NCI-H2081 (cell line): ENCODE measurements at regions not wholly inside any gene's neighbourhood (a gene's known extent, or its start where the extent isn't known, plus 50 kb on each side); places are given as distances from the start of the nearest gene placed in this dataset.

Experiments
- DNase-seq, 2 experiments: peaks; one replicate each; lab custom pipeline; 2025; lab: John Stamatoyannopoulos, UW

GRCh38 chr20:7708782-7709181 is 231.5 kb downstream of the HAO1 start:
- no peak for DNase-seq

DNA sequence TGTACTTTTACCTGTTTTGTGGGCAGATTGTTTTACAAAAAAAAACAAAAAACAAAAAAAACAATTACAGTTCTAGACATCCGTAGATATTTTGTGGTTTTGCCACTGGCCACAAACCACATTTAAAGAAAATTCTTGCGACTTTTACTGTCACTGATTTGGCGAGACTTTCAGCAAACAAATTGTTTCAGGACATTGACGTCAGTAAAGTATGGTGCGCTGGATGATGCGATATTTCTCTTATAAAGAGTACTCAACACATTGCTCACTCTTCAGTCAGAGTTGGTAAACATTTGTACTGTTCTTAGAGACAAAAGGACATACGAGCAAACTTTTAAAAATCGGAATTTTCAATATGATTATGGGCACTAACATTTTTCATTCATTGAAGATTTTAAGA is 229.8 kb downstream of the HAO1 start:
- DNase-seq = no peak

DNA sequence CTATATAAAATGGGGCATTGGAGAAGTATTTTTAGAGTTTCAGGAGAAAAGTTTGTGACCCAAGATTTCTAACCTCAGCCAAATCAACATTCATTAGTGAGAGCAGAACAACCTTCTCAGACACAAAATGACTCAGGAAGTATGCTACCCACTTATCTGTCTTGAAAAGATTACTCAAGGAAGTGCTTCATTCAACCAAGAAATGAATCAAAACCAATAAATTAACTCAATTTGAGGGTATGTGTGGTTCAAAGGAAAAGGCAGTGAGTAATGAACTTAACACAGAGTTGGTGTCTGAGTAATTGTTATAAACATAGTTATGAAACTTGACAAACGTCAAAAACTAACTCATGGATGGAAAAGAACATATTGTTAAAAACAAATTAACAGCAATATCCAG is 227.6 kb downstream of the HAO1 start:
- DNase-seq = no peak

DNA sequence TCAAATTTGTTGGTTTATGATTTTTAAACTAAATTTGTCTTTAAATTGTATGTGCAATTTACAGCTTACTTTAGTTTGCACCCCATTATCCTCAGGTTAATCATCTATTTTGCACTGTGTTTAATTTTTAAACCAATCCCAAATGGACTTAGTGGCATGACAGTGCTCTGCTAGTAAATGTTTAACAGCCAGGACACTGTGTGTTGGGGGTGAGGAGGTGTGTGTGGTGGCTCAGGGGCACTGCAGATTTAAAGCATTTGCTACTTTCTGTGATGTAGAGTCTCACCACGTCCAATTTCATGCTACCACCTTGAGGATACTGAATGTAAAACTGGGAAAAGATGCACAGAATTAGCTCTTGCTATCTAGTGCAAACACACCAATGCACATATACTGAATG is 225.7 kb downstream of the HAO1 start:
- DNase-seq = no peak

DNA sequence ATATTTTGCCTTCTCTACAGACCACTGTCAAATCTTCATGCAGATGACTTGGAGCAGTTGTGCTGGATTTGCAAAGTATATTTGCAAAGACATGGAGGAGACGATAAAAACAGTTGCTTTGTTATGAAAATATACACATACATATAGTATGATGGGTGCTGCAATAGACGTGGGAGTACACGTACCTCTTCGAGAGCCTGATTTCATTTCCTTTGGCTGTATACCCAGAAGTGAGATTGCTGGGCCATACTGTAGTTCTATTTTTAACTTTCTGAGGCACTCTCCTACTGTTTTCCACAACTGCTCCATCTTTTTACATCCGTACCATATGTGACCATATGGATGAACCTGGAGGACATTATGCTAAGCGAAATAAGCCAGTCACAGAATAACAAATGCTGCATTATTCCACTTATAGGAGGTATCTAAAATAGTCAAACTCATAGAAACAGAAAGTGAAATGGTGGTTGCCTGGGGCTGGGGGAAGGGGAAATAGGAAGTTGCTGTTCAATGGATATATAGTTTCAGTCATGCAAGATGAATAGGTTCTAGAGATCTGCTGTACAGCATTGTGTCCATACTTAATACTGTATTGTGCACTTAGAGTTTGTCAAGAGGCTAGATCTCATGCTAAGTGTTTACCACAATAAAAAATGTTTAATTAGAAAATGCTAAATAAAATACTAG is 223.8 kb downstream of the HAO1 start:
- no peak for DNase-seq

DNA sequence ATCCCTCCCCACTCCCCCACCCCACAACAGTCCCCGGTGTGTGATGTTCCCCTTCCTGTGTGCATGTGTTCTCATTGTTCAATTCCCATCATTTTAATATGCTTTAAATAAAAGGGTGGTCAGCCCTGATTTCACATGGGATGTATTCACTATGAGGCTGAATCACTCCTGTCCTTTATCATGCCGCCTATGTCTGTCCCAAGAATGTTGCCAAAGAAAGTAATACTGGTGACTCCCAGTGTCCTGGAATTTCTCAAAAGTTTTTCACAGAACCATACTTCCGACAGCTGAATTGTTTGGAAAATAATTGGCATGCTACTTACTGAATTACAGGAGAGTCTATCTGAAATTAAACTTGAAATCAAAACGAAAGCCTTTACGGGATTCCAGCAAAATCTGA is 217.7 kb downstream of the HAO1 start:
- no peak for DNase-seq

DNA sequence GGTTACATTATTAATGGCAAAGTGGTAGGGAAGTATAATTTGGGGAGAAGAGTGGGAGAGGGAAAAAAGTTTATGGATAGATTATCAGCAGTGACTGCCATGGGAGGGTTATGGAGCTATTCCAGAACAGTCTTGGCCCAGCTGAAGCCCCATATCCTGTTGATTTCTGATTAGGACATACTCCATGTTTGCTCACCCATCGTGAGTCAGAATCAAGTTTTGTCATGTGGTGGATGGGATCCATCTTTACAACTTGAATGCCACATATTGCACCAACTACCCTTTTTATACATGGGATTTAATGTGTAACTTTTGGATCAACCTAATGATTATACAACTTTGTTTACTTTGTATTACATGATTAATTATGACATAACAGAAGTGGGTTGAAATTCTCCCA is 217.0 kb downstream of the HAO1 start:
- no peak for DNase-seq

- DNase-seq = no peak
These were observed 211.9 kb downstream of the HAO1 start for GRCh38 chr20:7728338-7728737.

- DNase-seq = no peak
These were observed 206.0 kb downstream of the HAO1 start for GRCh38 chr20:7734216-7734615.

- peak; percentile 18 to 58 for DNase-seq
These were observed 203.9 kb downstream of the HAO1 start for GRCh38 chr20:7736336-7736735.

GRCh38 chr20:7741866-7742265 is 198.4 kb downstream of the HAO1 start:
- DNase-seq = no peak

- peak; percentile 35 to 73 for DNase-seq
These were observed 197.8 kb downstream of the HAO1 start for GRCh38 chr20:7742479-7742878.

DNA sequence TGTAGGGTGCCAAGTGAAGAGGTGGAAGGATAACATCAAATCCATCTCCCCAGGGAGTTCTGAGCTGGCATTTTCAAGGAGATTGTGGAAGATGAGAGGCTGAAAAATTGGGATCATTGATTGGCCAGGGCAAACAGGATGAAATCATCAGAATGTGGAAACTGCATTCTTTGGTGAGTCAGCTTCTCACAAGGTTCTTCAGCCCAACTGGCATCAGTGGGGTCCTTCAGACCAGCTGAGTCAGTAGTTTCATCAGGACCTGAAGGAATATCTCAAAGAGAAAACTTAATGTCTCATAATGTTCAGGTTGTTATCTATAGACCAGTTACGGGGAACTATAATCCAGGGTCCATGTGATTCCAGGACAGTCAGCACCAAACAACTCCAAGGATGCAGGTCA is 195.8 kb downstream of the HAO1 start:
- no peak for DNase-seq

DNA sequence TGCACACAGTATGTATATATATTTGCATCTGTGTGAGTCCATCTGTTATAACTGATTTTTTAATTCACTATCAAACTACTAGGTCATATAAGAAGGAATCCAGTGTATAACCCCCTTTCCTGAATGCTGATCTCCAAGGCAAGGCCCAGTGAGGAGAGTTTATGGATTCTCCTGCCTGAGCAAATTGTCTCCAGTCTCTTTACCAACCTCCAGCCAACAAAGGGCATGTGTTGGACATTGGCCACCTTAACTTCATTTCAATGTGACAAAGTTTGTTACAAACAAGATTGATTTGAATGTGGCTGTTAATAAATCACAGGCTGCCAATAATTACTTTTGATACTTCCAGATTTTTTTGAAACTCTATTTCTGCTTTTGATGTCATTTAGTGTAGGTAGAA is 191.6 kb downstream of the HAO1 start:
- DNase-seq = no peak

DNA sequence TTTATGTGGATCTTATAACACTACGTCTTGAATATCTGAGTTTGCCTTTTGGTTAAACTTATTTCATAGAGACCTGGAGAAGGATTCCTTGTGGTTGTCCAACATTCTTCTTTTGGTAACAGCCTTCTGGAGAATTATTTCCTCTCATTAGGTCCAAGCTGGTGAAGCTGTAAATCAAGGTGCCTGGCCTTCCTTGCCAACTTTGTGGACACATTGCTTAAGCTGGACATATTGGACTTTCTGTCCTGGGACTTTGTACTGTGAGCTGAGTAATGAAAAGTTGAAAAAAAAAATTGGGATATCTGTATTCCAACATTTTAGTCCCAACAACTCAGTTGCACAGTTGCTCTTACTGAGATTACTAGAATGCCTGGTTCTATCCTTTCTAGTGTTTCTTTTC is 186.2 kb downstream of the HAO1 start:
- DNase-seq = no peak

DNA sequence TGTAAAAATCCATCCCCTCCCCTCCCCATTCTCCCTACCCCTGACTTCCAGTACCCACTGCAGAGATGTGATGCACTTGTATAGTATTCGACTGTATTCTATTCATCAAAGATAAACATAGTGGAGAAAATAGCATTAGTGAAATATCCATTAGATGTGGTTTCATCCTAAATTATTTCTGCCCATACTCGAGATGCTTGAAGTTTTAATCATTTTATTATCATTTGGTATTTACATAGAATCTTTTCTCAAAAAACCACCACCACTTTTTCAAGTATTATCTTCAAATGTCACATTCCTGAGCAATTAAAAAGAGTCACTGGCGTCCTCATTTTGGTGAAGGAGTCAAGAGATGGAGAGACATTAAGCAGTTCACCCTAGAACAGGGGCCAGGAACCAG is 181.9 kb downstream of the HAO1 start:
- DNase-seq = no peak

DNA sequence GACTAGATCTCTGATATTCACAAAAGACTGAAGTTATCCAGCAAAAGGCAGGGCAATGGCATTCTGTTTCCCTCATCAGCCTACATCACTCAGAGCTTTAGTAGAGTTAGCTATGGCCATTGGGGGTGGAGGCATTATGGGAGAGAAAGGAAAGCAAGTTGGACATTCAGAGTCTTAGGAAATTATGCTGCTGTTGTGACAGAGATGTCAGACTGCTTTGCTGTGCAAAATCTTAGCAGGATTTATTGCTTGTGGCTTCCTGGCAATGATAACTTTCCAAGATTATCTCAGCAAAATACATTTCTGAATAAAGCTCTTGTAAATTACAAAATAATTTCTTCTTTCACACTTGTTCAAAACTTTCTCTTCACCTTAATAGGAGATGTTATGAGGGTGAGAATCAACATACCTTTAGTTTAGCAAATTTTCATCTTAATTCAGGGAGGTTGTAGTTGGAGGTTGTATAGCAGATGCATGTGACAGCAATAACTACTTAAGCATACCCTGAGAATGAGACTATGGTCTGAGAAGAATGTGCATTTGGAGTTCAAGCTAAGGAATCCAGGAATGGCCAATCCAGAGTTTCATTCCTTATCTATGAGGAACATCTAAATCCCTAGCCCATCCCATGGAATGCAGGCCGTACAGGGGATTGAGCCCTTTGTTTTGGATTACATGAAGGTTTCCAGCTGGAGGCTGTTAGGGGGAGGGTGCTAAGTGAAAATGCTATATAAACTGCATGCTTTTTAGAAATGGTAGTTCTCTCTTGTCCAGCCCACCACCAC is 179.8 kb downstream of the HAO1 start:
- DNase-seq = no peak

GRCh38 chr20:7765221-7765620 is 175.0 kb downstream of the HAO1 start:
- no peak for DNase-seq

DNA sequence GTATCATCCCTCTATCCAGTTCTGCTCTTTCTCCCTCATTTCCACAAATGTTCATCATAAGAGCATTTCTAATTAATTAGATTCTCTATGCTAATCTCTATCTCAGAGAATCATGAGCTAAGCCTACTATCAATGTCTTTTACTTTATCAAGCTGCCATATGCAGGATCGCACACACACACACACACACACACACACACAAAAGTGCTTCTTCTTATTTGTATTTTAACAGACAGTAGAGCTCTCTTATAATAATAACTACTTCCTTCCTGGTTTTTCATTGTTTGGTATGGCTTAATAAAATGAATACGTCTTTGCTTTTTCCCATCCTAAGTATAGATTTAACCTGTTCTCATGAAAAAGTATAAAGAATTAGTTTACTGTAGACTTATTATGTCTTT is 170.2 kb downstream of the HAO1 start:
- DNase-seq = peak in 1 of 2 experiments; percentile 51

DNA sequence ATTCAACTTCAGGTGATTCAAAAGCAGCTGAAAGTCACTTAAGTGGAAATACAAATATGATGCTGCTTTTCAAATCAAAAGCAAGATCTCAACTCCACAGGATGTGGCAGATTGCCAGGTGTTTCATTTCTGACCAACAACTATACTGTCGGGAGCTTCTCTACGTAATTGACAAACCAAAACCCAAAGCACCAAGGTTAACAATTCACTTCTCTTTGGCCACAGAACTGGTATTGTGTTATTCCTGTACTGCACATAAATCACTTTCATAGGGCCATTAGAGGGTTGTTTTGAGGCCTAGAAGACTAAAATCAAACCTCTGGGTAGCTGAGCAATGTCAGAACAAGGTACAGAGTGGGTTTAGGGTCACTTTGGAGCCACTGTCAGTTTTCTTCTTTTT is 169.7 kb downstream of the HAO1 start:
- DNase-seq = peak; percentile 81 to 95

- DNase-seq = peak; percentile 20 to 68
These were observed 167.9 kb downstream of the HAO1 start for GRCh38 chr20:7772371-7772770.

DNA sequence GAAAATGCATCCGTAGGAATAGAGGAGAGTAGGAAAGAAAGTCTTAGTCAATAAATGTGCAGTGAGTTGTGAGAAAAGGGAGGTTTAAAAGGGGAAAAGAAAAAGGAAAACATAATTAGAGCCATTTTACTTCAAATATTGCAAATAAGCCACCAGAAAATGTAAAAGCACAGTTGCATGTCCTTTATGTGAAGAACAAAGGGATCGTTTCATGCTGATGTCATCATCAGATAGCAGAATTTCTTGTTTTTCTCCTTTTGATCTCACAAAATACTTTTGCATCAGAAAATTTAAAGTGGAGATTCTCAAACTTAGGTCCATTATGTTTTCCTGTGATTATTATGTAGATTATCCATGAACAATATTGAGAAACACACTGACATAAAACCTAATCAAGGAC is 166.7 kb downstream of the HAO1 start:
- DNase-seq = no peak

- DNase-seq = no peak
These were observed 165.2 kb downstream of the HAO1 start for GRCh38 chr20:7775072-7775471.

DNA sequence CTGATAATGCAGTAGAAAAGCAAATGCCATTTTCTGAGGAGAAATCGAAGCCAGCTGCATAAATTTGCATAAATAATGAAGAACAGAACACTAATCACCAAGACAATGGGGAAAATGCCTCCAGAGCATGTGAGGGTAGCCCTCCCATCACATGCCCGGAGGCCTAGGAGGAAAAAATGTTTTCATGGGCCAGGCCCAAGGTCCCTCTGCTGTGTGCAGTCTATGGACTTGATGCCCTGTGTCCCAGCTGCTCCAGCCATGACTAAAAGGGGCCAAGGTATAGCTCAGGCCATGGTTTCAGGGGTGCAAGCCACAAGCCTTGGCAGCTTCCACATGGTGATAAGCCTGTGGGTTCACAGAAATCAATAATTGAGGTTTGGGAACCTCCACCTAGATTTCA is 164.1 kb downstream of the HAO1 start:
- DNase-seq = no peak
